Keratinocyte (primary cell): ENCODE measurements at regions not wholly inside any gene's neighbourhood (a gene's known extent, or its start where the extent isn't known, plus 50 kb on each side); places are given as distances from the start of the nearest gene placed in this dataset.

ENCODE experiments used
- DNase-seq: peaks from one replicate; pipeline ENCODE4 v3.0.0-alpha.2; 2011; ENCODE audit warnings: low read depth, missing footprints, low spot score
- FAIRE-seq: peaks from 2 replicates; lab custom pipeline; 2011; peaks lifted over from hg19 to GRCh38; lab: Jason Lieb, UNC
- H2AFZ ChIP-seq: 2 replicates; pipeline ENCODE4 v1.6.0; 2012; ENCODE audit warnings: low read length, control low read depth, inconsistent platforms; ENCODE audit not compliant: control insufficient read depth
- H3K27ac ChIP-seq: 2 replicates; pipeline ENCODE4 v1.5.1; 2011; ENCODE audit warnings: low read length; ENCODE audit not compliant: control insufficient read depth, insufficient read depth
- H3K27me3 ChIP-seq: 3 replicates; pipeline ENCODE4 v1.6.0; 2011; ENCODE audit warnings: low read length; ENCODE audit not compliant: control insufficient read depth, insufficient read depth; ENCODE audit errors: extremely low read depth
- H3K36me3 ChIP-seq, 2 experiments: 2 replicates in 1 of 2; 3 replicates in 1 of 2; pipeline ENCODE4 v1.5.1; 2011; ENCODE audit warnings: low read length in 2 of 2, mild to moderate bottlenecking in 1 of 2; ENCODE audit not compliant: control insufficient read depth in 2 of 2, insufficient read depth in 2 of 2; ENCODE audit errors: extremely low read depth in 1 of 2
- H3K4me1 ChIP-seq: 3 replicates; pipeline ENCODE4 v1.5.1; 2011; ENCODE audit warnings: low read length; ENCODE audit not compliant: control insufficient read depth, insufficient read depth; ENCODE audit errors: extremely low read depth
- H3K4me2 ChIP-seq: 3 replicates; pipeline ENCODE4 v1.6.0; 2011; ENCODE audit warnings: low read depth, low read length; ENCODE audit not compliant: control insufficient read depth, insufficient read depth; ENCODE audit errors: extremely low read depth
- H3K4me3 ChIP-seq, 3 experiments: fragments of 200-600 bp in 1 of 3; sonication (generic) in 1 of 3; 2 replicates in 2 of 3; 3 replicates in 1 of 3; pipeline ENCODE4 v1.5.1; 2011 to 2016; ENCODE audit warnings: low read length in 3 of 3, mild to moderate bottlenecking in 3 of 3, control low read depth in 2 of 3, inconsistent platforms in 1 of 3, low read depth in 1 of 3, mixed read lengths in 1 of 3, mixed run types in 1 of 3, moderate library complexity in 1 of 3; ENCODE audit not compliant: control insufficient read depth in 2 of 3, insufficient read depth in 2 of 3; ENCODE audit errors: extremely low read depth in 1 of 3
- H3K79me2 ChIP-seq: 2 replicates; pipeline ENCODE4 v1.6.0; 2012; ENCODE audit warnings: low read length; ENCODE audit not compliant: control insufficient read depth, insufficient read depth
- H3K9ac ChIP-seq: 3 replicates; pipeline ENCODE4 v1.6.0; 2011; ENCODE audit warnings: low read length; ENCODE audit not compliant: control insufficient read depth, insufficient read depth; ENCODE audit errors: extremely low read depth
- H3K9me1 ChIP-seq: 3 replicates; pipeline ENCODE4 v1.6.0; 2011; ENCODE audit warnings: low read length; ENCODE audit not compliant: control insufficient read depth, insufficient read depth; ENCODE audit errors: extremely low read depth
- H3K9me3 ChIP-seq: 2 replicates; pipeline ENCODE4 v1.5.1; 2012; ENCODE audit warnings: low read depth, low read length; ENCODE audit not compliant: control insufficient read depth
- H4K20me1 ChIP-seq: 3 replicates; pipeline ENCODE4 v1.6.0; 2011; ENCODE audit warnings: low read length; ENCODE audit not compliant: control insufficient read depth, insufficient read depth; ENCODE audit errors: extremely low read depth
- EZH2 ChIP-seq: IDR thresholded peaks from one replicate; pipeline ENCODE4 v1.6.1; 2012; ENCODE audit warnings: inconsistent platforms, mild to moderate bottlenecking, low read length, moderate library complexity
- dilution Hi-C: fragments of 300-500 bp; cut with MboI; formaldehyde crosslinking; loops from one replicate; pipeline ENCODE4 v1.7.0; 2020; ENCODE audit warnings: low sequenced_read_pairs; ENCODE audit not compliant: extremely low pct_ligation_motif_present
- TF ChIP-seq, protein P1 (sequence below), 3 experiments: IDR thresholded peaks in 1 of 3; conservative IDR thresholded peaks in 1 of 3; optimal IDR thresholded peaks in 1 of 3; 2 replicates in 2 of 3; 3 replicates in 1 of 3; pipeline versions ENCODE3 to v1.5.1; 2011; ENCODE audit warnings: low read length in 3 of 3, mild to moderate bottlenecking in 3 of 3, moderate library complexity in 2 of 3, control low read depth in 1 of 3, inconsistent platforms in 1 of 3; ENCODE audit not compliant: insufficient read depth in 2 of 3; ENCODE audit errors: extremely low read depth in 1 of 3

GRCh38 chr5:97967292-97967691 lies 784.2 kb upstream of the RIOK2 start:
- Histone ChIP-seq H3K4me1 (no peaks in the 10 kb centered on the region), H3K27ac (no peak overlapping the region), H3K4me2 (no peak overlapping the region), H3K9me1 (no peaks in the 10 kb centered on the region), H3K36me3 (no peaks in the 10 kb centered on the region), H3K9me3 (no peaks in the 10 kb centered on the region), H2AFZ (no peak overlapping the region), H3K27me3 (no peaks in the 10 kb centered on the region), H3K9ac (no peak overlapping the region), H3K79me2 (no peaks in the 10 kb centered on the region), H4K20me1 (no peaks in the 10 kb centered on the region), H3K4me3 (no peak overlapping the region)
- no peak for FAIRE-seq
- dilution Hi-C loops = no loop called here
- TF ChIP-seq, protein P1, sequence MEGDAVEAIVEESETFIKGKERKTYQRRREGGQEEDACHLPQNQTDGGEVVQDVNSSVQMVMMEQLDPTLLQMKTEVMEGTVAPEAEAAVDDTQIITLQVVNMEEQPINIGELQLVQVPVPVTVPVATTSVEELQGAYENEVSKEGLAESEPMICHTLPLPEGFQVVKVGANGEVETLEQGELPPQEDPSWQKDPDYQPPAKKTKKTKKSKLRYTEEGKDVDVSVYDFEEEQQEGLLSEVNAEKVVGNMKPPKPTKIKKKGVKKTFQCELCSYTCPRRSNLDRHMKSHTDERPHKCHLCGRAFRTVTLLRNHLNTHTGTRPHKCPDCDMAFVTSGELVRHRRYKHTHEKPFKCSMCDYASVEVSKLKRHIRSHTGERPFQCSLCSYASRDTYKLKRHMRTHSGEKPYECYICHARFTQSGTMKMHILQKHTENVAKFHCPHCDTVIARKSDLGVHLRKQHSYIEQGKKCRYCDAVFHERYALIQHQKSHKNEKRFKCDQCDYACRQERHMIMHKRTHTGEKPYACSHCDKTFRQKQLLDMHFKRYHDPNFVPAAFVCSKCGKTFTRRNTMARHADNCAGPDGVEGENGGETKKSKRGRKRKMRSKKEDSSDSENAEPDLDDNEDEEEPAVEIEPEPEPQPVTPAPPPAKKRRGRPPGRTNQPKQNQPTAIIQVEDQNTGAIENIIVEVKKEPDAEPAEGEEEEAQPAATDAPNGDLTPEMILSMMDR (optimal IDR thresholded peaks at IDR 0.05 in 1 of 3, IDR thresholded peaks at IDR 0.05 in 1 of 3, conservative IDR thresholded peaks at IDR 0.05 in 1 of 3; ENCODE audit: extremely low read depth in 1 of 3, insufficient read depth in 2 of 3, low read length in 3 of 3) = no peak
- DNase-seq = no peak

DNA sequence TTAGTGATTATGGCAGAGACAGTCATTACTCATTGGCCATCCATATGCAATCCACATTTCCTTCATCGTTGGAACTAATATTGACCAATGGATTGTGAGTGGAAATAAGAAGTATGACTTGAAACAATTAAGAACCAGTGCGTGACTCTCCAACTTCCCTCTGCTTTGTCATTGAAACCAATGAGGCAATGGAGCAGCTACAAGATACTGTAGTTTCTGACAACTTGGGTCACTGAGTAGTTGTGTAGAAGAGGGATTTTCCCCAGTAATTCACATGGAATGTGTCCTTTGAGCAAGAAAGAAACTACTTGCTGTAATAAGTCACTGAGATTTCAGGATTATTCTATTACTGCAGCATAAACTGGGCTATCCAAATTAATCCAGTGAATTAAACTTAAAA lies 785.3 kb upstream of the RIOK2 start:
- Histone ChIP-seq H3K27ac (no peak overlapping the region), H4K20me1 (no peaks in the 10 kb centered on the region), H3K9me3 (no peaks in the 10 kb centered on the region), H3K36me3 (no peaks in the 10 kb centered on the region), H3K4me2 (no peak overlapping the region), H2AFZ (no peak overlapping the region), H3K27me3 (no peaks in the 10 kb centered on the region), H3K9ac (no peak overlapping the region), H3K79me2 (no peaks in the 10 kb centered on the region), H3K4me1 (no peaks in the 10 kb centered on the region), H3K4me3 (no peak overlapping the region), H3K9me1 (no peaks in the 10 kb centered on the region)
- no peak for TF ChIP-seq EZH2
- TF ChIP-seq, protein P1 (optimal IDR thresholded peaks at IDR 0.05 in 1 of 3, IDR thresholded peaks at IDR 0.05 in 1 of 3, conservative IDR thresholded peaks at IDR 0.05 in 1 of 3; ENCODE audit: extremely low read depth in 1 of 3, insufficient read depth in 2 of 3, low read length in 3 of 3) = no peak
- dilution Hi-C loops = no loop called here
- FAIRE-seq = no peak
- no peak for DNase-seq
